ENCODE measurements at regions not wholly inside any gene's neighbourhood (a gene's known extent, or its start where the extent isn't known, plus 50 kb on each side); places are given as distances from the start of the nearest gene placed in this dataset.

DNA sequence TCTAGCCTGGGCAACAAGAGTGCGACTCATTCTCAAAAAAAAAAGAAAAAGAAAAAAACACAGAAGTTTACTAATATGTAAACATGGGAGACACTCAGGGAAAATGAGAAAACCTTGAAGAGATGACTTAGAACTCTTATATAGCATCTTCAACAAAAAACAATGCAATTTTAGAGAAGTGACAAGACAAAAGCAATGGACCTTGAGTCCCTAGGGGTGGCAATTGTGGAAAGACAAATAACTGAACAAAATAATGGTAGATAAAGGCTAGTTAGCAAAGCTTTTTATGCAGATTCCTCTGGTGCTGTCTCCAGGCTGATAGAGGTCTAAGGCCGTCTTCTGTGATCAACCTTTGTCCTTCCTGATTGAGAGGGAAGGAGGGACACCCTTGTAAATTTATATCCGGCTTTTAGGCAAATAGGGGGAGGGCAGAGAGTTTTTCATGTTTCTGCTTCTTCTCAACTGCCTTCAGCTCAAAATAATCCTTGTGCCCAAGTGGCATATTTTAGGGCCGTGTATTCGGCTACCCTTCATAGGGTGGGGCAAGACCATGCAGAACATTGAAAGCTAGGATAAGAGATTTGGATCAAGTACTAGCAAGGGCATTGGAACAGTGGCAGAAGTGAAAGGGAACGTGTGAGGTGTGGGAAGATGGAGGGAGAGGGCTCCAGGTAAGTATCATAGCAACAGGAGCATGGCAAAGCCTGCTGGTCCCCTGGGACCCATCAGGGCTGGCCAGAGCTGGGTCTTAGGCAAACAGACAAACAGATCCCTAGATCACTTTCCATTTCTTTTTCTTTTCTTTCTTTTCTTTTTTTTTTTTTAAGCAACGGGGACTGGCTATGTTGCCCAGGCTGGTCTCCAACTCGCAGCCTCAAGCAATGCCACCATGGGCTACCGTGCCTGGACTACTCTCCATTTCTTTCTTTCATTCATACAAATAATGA is 95.0 kb upstream of the CALM2 start:
- DNase-seq (ENCODE audit: low spot score): no peak
- Histone ChIP-seq H3K4me3 (no peak overlapping the region), H3K27ac (peak overlapping the region; percentile 8 to 83)
- TF ChIP-seq, protein P1, sequence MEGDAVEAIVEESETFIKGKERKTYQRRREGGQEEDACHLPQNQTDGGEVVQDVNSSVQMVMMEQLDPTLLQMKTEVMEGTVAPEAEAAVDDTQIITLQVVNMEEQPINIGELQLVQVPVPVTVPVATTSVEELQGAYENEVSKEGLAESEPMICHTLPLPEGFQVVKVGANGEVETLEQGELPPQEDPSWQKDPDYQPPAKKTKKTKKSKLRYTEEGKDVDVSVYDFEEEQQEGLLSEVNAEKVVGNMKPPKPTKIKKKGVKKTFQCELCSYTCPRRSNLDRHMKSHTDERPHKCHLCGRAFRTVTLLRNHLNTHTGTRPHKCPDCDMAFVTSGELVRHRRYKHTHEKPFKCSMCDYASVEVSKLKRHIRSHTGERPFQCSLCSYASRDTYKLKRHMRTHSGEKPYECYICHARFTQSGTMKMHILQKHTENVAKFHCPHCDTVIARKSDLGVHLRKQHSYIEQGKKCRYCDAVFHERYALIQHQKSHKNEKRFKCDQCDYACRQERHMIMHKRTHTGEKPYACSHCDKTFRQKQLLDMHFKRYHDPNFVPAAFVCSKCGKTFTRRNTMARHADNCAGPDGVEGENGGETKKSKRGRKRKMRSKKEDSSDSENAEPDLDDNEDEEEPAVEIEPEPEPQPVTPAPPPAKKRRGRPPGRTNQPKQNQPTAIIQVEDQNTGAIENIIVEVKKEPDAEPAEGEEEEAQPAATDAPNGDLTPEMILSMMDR (IDR thresholded peaks at IDR 0.05): no peak

DNA sequence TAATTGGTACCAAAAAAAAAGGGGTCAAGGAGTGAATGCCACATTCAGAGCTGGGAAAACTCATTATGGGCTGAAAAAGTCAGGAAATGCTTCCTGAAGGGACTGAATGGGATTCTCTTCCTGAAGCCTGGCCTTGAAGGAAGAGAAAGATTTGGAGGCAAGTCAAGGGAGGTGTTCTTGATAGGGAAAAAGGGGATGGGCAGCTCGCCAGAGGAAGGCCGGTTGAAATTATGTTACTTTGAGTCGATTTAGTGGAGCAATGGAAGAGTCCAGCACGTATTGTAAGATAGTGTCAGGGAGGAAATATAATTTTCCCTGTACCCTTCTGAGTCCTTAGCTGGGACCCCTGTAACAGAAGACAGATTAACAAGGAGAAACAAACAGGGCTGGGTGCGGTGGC is 94.1 kb upstream of the CALM2 start:
- no peak for DNase-seq (ENCODE audit: low spot score)
- H3K4me3 ChIP-seq: no peak overlapping the region
- peak overlapping the region; percentile 65 to 71 for H3K27ac ChIP-seq
- TF ChIP-seq, protein P1 (IDR thresholded peaks at IDR 0.05): no peak

DNA sequence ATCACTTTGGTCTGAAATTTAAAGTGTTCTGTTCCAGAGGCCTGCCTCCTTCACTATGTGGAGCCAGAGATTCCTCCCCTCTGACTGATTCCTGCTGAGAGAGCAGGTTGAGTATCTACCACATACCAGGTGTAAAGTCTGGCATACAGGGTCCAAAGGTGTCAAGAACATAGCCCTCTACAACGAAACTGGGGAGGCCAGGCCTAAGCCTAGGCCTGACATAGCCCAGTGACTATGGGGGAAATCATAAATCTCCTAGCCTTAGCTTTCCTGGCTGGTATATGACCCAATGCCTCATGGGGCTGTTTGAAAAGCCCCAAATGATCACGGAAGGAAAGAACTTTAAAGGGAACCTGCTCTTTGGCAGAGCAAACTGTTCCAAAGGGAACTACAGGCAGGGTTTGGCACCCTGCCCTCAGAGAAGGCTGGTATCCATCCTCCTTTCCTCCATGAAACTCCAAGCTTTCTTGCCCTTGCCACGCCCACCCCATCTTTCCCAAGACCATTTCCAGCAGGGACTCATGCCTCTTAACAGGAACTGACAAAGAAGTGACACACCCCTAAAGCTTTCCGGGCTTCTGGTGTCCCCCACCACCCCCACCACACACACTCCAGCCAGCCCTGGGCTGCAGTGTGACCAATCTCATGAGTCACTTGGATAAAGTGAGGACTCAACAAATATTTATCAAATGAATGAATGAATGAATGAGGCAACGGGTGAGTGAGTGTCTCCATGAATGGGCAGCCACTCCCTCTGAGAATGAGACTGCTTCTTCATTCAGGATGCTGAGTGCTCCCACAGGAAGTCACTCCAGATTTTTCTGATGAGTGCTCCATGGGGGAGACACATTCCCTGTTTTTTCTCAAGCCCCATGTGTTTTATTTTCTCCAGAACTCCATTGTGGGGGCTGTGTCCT is 93.3 kb upstream of the CALM2 start:
- Histone ChIP-seq H3K4me3 (no peak overlapping the region), H3K27ac (peak overlapping the region; percentile 65 to 71)
- TF ChIP-seq, protein P1 (IDR thresholded peaks at IDR 0.05): no peak
- peak; percentile 87 for DNase-seq (ENCODE audit: low spot score)

DNA sequence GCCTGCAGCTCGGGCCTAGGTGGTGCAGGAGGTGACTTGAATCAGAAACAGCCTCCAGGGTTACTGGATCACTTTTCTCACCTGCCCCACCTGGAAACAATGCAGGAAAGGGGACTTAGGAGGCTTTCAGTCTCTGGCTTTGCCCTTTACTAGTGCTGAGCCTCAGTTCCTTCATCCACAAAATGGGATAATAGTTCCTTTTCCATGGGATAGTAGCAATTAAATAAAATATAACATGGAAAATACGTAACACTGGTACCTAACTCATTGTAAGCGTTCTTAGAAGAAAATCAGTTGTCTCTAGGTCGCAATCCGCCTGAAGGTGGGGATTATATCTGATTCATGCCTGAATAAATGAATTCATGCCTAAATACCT is 91.4 kb upstream of the CALM2 start:
- no peak for DNase-seq (ENCODE audit: low spot score)
- TF ChIP-seq, protein P1 (IDR thresholded peaks at IDR 0.05): no peak
- Histone ChIP-seq H3K4me3 (no peak overlapping the region), H3K27ac (no peak overlapping the region)

DNA sequence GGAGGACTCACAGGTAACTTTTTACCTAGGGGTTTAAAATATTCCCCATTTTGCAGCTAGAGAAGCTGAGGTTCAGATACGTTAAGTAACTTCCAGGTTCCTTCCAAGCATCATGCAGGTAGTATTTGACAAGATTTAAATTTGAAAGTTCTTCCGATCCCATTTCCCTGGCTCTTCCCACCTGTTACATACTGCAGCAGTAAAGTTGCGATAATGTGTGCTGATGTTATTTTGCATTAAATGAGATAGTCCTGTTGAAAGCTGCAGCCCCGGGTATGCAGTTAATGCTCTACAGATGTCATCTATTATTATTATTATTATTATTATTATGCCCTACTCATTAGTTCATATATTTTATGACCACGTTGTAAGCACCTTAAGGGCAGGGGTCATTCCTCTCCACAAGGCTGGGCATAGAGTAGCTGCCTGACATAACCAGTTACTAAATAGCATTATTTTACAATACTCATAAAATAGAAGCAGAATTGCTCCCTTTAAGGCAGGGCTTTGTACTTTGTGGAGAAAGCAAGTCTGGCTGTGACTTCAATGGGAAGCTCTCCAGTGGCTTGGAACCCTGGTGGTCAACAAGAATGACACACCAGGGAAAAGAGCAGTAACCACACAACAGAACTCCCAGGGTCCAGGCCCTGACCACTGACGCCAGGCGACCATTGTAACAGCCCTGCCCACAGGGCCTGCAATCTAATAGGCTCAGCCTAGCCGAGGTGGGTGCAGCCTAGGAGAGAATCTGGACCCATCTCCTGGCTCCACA is 90.8 kb upstream of the CALM2 start:
- no peak overlapping the region for H3K4me3 ChIP-seq
- no peak overlapping the region for H3K27ac ChIP-seq
- TF ChIP-seq, protein P1 (IDR thresholded peaks at IDR 0.05): no peak
- DNase-seq (ENCODE audit: low spot score): no peak

DNA sequence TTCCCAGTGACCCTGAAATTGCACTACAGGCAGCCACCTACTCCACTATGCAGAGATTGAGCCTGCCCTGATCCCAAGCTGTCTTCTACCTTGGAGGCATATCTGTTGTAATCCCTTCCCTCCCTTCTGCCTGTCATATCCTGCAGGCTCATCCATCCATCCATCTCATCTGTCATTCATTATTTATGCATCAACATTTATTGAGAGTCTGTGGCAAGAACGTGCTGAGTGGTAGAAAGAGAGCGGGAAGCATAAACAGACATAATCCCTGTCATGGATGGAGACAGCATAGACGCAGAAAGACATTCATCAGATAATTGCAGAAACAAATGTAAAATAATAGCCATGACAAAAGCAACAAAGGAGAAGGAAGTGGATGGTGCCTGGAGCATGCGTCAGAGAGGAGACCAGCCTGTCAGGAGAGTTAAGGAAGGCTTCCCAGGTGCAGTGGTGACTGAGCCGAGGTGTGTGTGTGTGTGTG is 89.5 kb upstream of the CALM2 start:
- Histone ChIP-seq H3K27ac (no peak overlapping the region), H3K4me3 (no peak overlapping the region)
- TF ChIP-seq, protein P1 (IDR thresholded peaks at IDR 0.05): no peak
- DNase-seq (ENCODE audit: low spot score): no peak
